NB4 (cell line): ENCODE measurements at regions not wholly inside any gene's neighbourhood (a gene's known extent, or its start where the extent isn't known, plus 50 kb on each side); places are given as distances from the start of the nearest gene placed in this dataset.

ENCODE experiments used
- CTCF ChIP-seq: IDR thresholded peaks from one replicate; pipeline ENCODE4 v1.5.1; 2012; ENCODE audit warnings: low read depth, low read length
- MAX ChIP-seq: IDR thresholded peaks from 2 replicates; pipeline ENCODE4 v1.6.1; 2011; ENCODE audit warnings: low read depth, low read length
- MYC ChIP-seq: IDR thresholded peaks from 2 replicates; pipeline ENCODE4 v1.6.1; 2011; ENCODE audit warnings: low read depth, low read length
- POLR2A ChIP-seq: IDR thresholded peaks from 2 replicates; pipeline ENCODE4 v1.6.1; 2011; ENCODE audit warnings: mild to moderate bottlenecking; ENCODE audit not compliant: insufficient read length; ENCODE audit errors: extremely low read depth

- TF ChIP-seq CTCF: no peak
- no peak for TF ChIP-seq POLR2A
- no peak for TF ChIP-seq MYC
- TF ChIP-seq MAX: no peak
Measured at GRCh38 chr2:157170299-157170698, 87.2 kb upstream of the GALNT5 start.
